Calu3 (cell line): ENCODE measurements at regions not wholly inside any gene's neighbourhood (a gene's known extent, or its start where the extent isn't known, plus 50 kb on each side); places are given as distances from the start of the nearest gene placed in this dataset.

ENCODE experiments used
- BruUV-seq: library from RNA; stranded (reverse); fragments of 400-500 nt; replicated peaks from 2 replicates; lab custom pipeline; 2021; lab: Mats Ljungman, UMichigan
- CTCF ChIA-PET: fragments of 300-600 bp; sonication (Branson Sonifier 250); formaldehyde crosslinking; loops from one replicate; lab custom pipeline; 2022; ENCODE audit warnings: antibody characterized with exemption; lab: Charles Lee
- DNase-seq: peaks from one replicate; pipeline ENCODE4 v3.0.0; 2022
- H3K27ac Mint-ChIP-seq: one replicate; pipeline ENCODE4 v1.8.0; 2022; ENCODE audit warnings: mixed read lengths; ENCODE audit not compliant: unreplicated experiment
- H3K27me3 Mint-ChIP-seq: one replicate; pipeline ENCODE4 v1.8.0; 2022; ENCODE audit warnings: mixed read lengths; ENCODE audit not compliant: unreplicated experiment
- H3K36me3 Mint-ChIP-seq: one replicate; pipeline ENCODE4 v1.8.0; 2022; ENCODE audit warnings: mild to moderate bottlenecking, moderate library complexity, mixed read lengths; ENCODE audit not compliant: insufficient read depth, unreplicated experiment
- H3K4me1 Mint-ChIP-seq: one replicate; pipeline ENCODE4 v1.8.0; 2022; ENCODE audit warnings: mild to moderate bottlenecking, low read depth, mixed read lengths; ENCODE audit not compliant: unreplicated experiment
- H3K4me3 Mint-ChIP-seq: one replicate; pipeline ENCODE4 v1.8.0; 2022; ENCODE audit warnings: mild to moderate bottlenecking, low read depth, moderate library complexity, mixed read lengths; ENCODE audit not compliant: unreplicated experiment
- H3K9me3 Mint-ChIP-seq: one replicate; pipeline ENCODE4 v1.8.0; 2022; ENCODE audit warnings: low read depth, mixed read lengths; ENCODE audit not compliant: unreplicated experiment
- CTCF ChIP-seq: fragments of 200-600 bp; IDR thresholded peaks from one replicate; pipeline ENCODE4 v1.8.0; 2022; ENCODE audit warnings: antibody characterized with exemption; ENCODE audit not compliant: unreplicated experiment
- intact Hi-C: fragments of 100-400 bp; cut with micrococcal nuclease; formaldehyde crosslinking; loops from one replicate; pipeline ENCODE4 v1.10.0; 2022; ENCODE audit not compliant: unreplicated experiment

GRCh38 chr5:173699966-173700365 lies 83.5 kb upstream of the BOD1 start:
- Mint-ChIP-seq H3K4me3 (no peak overlapping the region), H3K36me3 (no peaks in the 10 kb centered on the region), H3K27me3 (no peaks in the 10 kb centered on the region), H3K9me3 (no peaks in the 10 kb centered on the region), H3K27ac (no peak overlapping the region), H3K4me1 (no peaks in the 10 kb centered on the region)
- CTCF ChIA-PET, result no interaction called here
- TF ChIP-seq CTCF, result no peak
- intact Hi-C loops, result no loop called here
- no peak for DNase-seq
- BruUV-seq, result no TSS peak

- Mint-ChIP-seq H3K4me1 (no peaks in the 10 kb centered on the region), H3K4me3 (no peak overlapping the region), H3K27me3 (no peaks in the 10 kb centered on the region), H3K27ac (no peak overlapping the region), H3K36me3 (no peaks in the 10 kb centered on the region), H3K9me3 (no peaks in the 10 kb centered on the region)
- no TSS peak for BruUV-seq
- TF ChIP-seq CTCF, result no peak
- intact Hi-C loops, result no loop called here
- CTCF ChIA-PET, result interaction anchor here (0.6 kb wide), 1 partner anchor 25 kb away, joined by 3 read pairs; no protein-coding TSS in a partner anchor
- DNase-seq, result no peak
These were observed 87.0 kb upstream of the BOD1 start for GRCh38 chr5:173703466-173703865.

- no peak for TF ChIP-seq CTCF
- Mint-ChIP-seq H3K27me3 (no peaks in the 10 kb centered on the region), H3K4me3 (no peak overlapping the region), H3K36me3 (no peaks in the 10 kb centered on the region), H3K9me3 (no peaks in the 10 kb centered on the region), H3K27ac (no peak overlapping the region), H3K4me1 (no peaks in the 10 kb centered on the region)
- intact Hi-C loops, result no loop called here
- CTCF ChIA-PET, result interaction anchor here (0.7 kb wide), 1 partner anchor 1586 kb away, joined by 3 read pairs; no protein-coding TSS in a partner anchor
- BruUV-seq, result no TSS peak
- DNase-seq, result no peak
These were observed 88.4 kb upstream of the BOD1 start for GRCh38 chr5:173704615-173705511.

GRCh38 chr5:173705512-173706044 lies 89.1 kb upstream of the BOD1 start:
- H3K27me3 Mint-ChIP-seq, result no peaks in the 10 kb centered on the region
- no peak overlapping the region for H3K27ac Mint-ChIP-seq

More at GRCh38 chr5:173705512-173706044, 89.1 kb upstream of the BOD1 start:
- no TSS peak for BruUV-seq
- H3K36me3 Mint-ChIP-seq, result no peaks in the 10 kb centered on the region
- H3K4me3 Mint-ChIP-seq, result no peak overlapping the region
- CTCF ChIA-PET, result no interaction called here
- no peaks in the 10 kb centered on the region for H3K9me3 Mint-ChIP-seq
- DNase-seq, result no peak
- intact Hi-C loops, result no loop called here
- no peak for TF ChIP-seq CTCF
- H3K4me1 Mint-ChIP-seq, result no peaks in the 10 kb centered on the region
